ENCODE measurements at regions not wholly inside any gene's neighbourhood (a gene's known extent, or its start where the extent isn't known, plus 50 kb on each side); places are given as distances from the start of the nearest gene placed in this dataset.
"Not testable (repeated sequence)": the region's sequence is repeated elsewhere in the genome, so short reads cannot be mapped to it uniquely, and the experiment has no call there.

DNA sequence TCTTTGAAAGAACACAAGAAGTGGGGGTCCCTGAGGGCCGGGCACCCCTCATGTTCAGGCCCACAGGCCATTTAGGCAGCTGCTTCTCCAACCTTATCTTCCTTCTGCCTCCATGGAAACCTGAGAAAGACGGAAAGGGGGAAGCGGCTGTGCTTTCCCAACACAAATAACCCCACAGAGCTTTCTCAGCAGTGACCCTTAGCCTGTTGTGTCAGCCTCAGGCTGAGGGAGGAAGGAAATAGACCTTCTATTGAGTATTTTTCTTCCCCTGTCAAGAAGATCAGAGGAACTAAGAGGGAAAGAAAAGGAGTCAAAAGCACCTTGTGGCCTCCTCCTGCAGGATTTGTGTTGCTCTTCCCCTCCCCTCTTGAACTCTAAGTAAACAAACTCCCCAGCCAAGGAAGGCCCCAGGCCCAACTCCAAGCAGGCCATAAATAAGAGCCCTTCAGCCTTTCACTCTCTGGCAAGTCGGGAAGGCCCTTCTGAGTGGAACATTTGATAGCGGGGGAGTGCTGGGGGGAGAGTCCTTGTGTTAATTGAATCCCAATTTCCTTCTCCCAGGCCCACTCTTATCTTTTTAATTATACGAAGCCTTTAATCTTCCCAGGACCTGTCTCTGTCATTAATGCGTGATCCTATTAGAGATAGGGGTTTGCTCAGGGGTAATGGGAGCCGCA lies 76.8 kb upstream of the PAX8 start:
- not testable (repeated sequence) for TF ChIP-seq BCL11A (IDR thresholded peaks at IDR 0.05; ENCODE audit: low read depth in 2 of 2, low read length in 2 of 2); RXRA (IDR thresholded peaks at IDR 0.05; ENCODE audit: insufficient read depth, low read depth, low read length); CHD2 (IDR thresholded peaks at IDR 0.05; ENCODE audit: low read length); POLR2A (IDR thresholded peaks at IDR 0.05; ENCODE audit: control extremely low read depth in 1 of 2, low read depth in 2 of 2, low read length in 2 of 2); POLR2AphosphoS5 (IDR thresholded peaks at IDR 0.05; ENCODE audit: low read depth, low read length)
- TF ChIP-seq, protein P1, sequence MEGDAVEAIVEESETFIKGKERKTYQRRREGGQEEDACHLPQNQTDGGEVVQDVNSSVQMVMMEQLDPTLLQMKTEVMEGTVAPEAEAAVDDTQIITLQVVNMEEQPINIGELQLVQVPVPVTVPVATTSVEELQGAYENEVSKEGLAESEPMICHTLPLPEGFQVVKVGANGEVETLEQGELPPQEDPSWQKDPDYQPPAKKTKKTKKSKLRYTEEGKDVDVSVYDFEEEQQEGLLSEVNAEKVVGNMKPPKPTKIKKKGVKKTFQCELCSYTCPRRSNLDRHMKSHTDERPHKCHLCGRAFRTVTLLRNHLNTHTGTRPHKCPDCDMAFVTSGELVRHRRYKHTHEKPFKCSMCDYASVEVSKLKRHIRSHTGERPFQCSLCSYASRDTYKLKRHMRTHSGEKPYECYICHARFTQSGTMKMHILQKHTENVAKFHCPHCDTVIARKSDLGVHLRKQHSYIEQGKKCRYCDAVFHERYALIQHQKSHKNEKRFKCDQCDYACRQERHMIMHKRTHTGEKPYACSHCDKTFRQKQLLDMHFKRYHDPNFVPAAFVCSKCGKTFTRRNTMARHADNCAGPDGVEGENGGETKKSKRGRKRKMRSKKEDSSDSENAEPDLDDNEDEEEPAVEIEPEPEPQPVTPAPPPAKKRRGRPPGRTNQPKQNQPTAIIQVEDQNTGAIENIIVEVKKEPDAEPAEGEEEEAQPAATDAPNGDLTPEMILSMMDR (IDR thresholded peaks at IDR 0.05; ENCODE audit: control extremely low read depth in 1 of 3, insufficient read depth in 1 of 3, low read depth in 1 of 3, low read length in 3 of 3), result not testable (repeated sequence)
